Endothelial cell (in vitro differentiated cells): ENCODE measurements at regions not wholly inside any gene's neighbourhood (a gene's known extent, or its start where the extent isn't known, plus 50 kb on each side); places are given as distances from the start of the nearest gene placed in this dataset.

ENCODE experiments used
- DNase-seq: peaks from one replicate; pipeline ENCODE4 v3.0.0; 2021; ENCODE audit warnings: low spot score
- H3K27ac Mint-ChIP-seq: one replicate; pipeline ENCODE4 v1.8.0; 2021; ENCODE audit warnings: mixed read lengths, inconsistent platforms; ENCODE audit not compliant: unreplicated experiment
- H3K27me3 Mint-ChIP-seq: one replicate; pipeline ENCODE4 v1.8.0; 2021; ENCODE audit warnings: mild to moderate bottlenecking, moderate library complexity, mixed read lengths, inconsistent platforms; ENCODE audit not compliant: unreplicated experiment
- H3K36me3 Mint-ChIP-seq: one replicate; pipeline ENCODE4 v1.8.0; 2021; ENCODE audit warnings: mild to moderate bottlenecking, low read depth, mixed read lengths, inconsistent platforms; ENCODE audit not compliant: unreplicated experiment
- H3K4me1 Mint-ChIP-seq: one replicate; pipeline ENCODE4 v1.8.0; 2021; ENCODE audit warnings: mild to moderate bottlenecking, mixed read lengths, inconsistent platforms; ENCODE audit not compliant: unreplicated experiment
- H3K4me3 Mint-ChIP-seq: one replicate; pipeline ENCODE4 v1.8.0; 2021; ENCODE audit warnings: mild to moderate bottlenecking, mixed read lengths, inconsistent platforms; ENCODE audit not compliant: unreplicated experiment
- H3K9me3 Mint-ChIP-seq: one replicate; pipeline ENCODE4 v1.8.0; 2021; ENCODE audit warnings: mixed read lengths, inconsistent platforms; ENCODE audit not compliant: unreplicated experiment
- TF ChIP-seq, protein P1 (sequence below): fragments of 200-600 bp; sonication (generic); IDR thresholded peaks from one replicate; pipeline ENCODE4 v1.5.0; 2021; ENCODE audit warnings: antibody characterized with exemption; ENCODE audit not compliant: unreplicated experiment

- Mint-ChIP-seq H3K27me3 (peaks cover 4% of the 10 kb centered on the region), H3K9me3 (no peaks in the 10 kb centered on the region), H3K27ac (no peak overlapping the region), H3K4me1 (no peaks in the 10 kb centered on the region), H3K4me3 (no peak overlapping the region), H3K36me3 (no peaks in the 10 kb centered on the region)
- no peak for DNase-seq
- TF ChIP-seq, protein P1, sequence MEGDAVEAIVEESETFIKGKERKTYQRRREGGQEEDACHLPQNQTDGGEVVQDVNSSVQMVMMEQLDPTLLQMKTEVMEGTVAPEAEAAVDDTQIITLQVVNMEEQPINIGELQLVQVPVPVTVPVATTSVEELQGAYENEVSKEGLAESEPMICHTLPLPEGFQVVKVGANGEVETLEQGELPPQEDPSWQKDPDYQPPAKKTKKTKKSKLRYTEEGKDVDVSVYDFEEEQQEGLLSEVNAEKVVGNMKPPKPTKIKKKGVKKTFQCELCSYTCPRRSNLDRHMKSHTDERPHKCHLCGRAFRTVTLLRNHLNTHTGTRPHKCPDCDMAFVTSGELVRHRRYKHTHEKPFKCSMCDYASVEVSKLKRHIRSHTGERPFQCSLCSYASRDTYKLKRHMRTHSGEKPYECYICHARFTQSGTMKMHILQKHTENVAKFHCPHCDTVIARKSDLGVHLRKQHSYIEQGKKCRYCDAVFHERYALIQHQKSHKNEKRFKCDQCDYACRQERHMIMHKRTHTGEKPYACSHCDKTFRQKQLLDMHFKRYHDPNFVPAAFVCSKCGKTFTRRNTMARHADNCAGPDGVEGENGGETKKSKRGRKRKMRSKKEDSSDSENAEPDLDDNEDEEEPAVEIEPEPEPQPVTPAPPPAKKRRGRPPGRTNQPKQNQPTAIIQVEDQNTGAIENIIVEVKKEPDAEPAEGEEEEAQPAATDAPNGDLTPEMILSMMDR = no peak
Observed at GRCh38 chr22:44385296-44385610, 72.5 kb upstream of the SHISAL1 start.

DNA sequence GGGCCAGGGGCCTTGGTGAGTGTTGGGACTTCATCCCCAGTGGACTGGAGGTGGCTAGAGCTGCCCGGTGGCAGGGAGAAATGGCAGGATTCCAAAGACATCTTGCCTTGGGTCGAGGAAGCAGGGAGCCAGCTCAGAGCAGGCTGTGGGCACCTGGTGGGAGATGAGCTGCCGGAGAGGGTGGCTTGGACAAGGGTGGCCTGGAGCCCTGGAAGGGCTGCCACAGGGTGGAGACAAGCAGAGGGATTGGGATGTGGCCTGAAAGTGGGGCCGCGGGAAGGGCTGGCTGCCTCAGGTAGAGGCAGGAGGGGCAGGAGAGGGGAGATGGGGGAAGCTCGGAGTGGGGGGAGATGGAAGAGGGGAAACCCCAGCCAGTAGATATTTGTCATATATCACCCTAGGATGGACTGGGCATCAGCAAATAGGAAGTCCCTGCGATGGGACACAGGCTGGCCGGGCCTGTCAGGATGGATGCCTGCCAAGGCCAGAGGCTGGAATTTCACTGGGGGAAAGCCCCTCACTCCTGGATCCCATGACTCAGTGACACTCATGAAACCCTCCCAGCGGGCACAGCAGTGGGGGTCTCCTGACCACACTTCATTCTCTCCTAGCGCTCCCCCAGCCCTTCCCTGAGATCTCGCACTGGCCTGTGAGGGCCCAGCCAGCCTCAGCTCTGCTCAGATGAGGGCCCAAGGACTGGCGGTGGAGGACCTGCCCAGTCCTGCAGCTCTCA, 72.0 kb upstream of the SHISAL1 start:
- no peaks in the 10 kb centered on the region for H3K9me3 Mint-ChIP-seq
- TF ChIP-seq, protein P1 = no peak

GRCh38 chr22:44383652-44384562, 71.2 kb upstream of the SHISAL1 start:
- Mint-ChIP-seq H3K27me3 (peaks cover 4% of the 10 kb centered on the region), H3K4me1 (no peaks in the 10 kb centered on the region), H3K36me3 (no peaks in the 10 kb centered on the region), H3K27ac (no peak overlapping the region), H3K9me3 (no peaks in the 10 kb centered on the region), H3K4me3 (no peak overlapping the region)
- TF ChIP-seq, protein P1 = no peak
- no peak for DNase-seq

More for the DNA sequence above, 72.0 kb upstream of the SHISAL1 start:
- Mint-ChIP-seq H3K27ac (no peak overlapping the region), H3K27me3 (peaks cover 4% of the 10 kb centered on the region), H3K4me3 (no peak overlapping the region), H3K4me1 (no peaks in the 10 kb centered on the region), H3K36me3 (no peaks in the 10 kb centered on the region)
- DNase-seq = no peak

GRCh38 chr22:44383064-44383575, 70.4 kb upstream of the SHISAL1 start:
- Mint-ChIP-seq H3K36me3 (no peaks in the 10 kb centered on the region), H3K27ac (no peak overlapping the region), H3K4me3 (no peak overlapping the region), H3K9me3 (no peaks in the 10 kb centered on the region), H3K27me3 (peaks cover 4% of the 10 kb centered on the region), H3K4me1 (no peaks in the 10 kb centered on the region)
- no peak for DNase-seq
- TF ChIP-seq, protein P1 = no peak
